ENCODE measurements at regions not wholly inside any gene's neighbourhood (a gene's known extent, or its start where the extent isn't known, plus 50 kb on each side); places are given as distances from the start of the nearest gene placed in this dataset.

- in situ Hi-C loops (cut with MboI): no loop called here
- intact Hi-C loops (cut with micrococcal nuclease; ENCODE audit: unreplicated experiment): no loop called here
- POLR2A ChIA-PET: no interaction called here
- Histone ChIP-seq H3K4me2 (ENCODE audit: control insufficient read depth, insufficient read depth) (no peak overlapping the region), H3K36me3 (ENCODE audit: control insufficient read depth in 2 of 2, insufficient read depth in 2 of 2, low read length in 1 of 2) (no peaks in the 10 kb centered on the region), H3K4me3 (no peak overlapping the region), H3K4me1 (ENCODE audit: control insufficient read depth, insufficient read depth, low read length) (no peaks in the 10 kb centered on the region), H3K9ac (ENCODE audit: control insufficient read depth, insufficient read depth, low read length) (no peak overlapping the region), H3K27me3 (replicated peaks in 1 of 2; ENCODE audit: control insufficient read depth in 2 of 2, insufficient read depth in 2 of 2, low read length in 1 of 2) (no peaks in the 10 kb centered on the region), H3K27ac (ENCODE audit: control insufficient read depth, insufficient read depth) (no peak overlapping the region), H4K20me1 (ENCODE audit: control insufficient read depth, insufficient read depth) (no peaks in the 10 kb centered on the region), H3K79me2 (ENCODE audit: control insufficient read depth, insufficient read depth, low read length) (no peaks in the 10 kb centered on the region), H2AFZ (ENCODE audit: control insufficient read depth, low read depth, low read length) (no peak overlapping the region), H3K9me3 (replicated peaks; ENCODE audit: control insufficient read depth, insufficient read depth, low read length) (no peaks in the 10 kb centered on the region)
- ATAC-seq: no peak
- TF ChIP-seq SREBF2 (IDR thresholded peaks at IDR 0.05; ENCODE audit: low read length) (no peak), CBFB (IDR thresholded peaks at IDR 0.05; ENCODE audit: low read depth) (no peak), FOXM1 (IDR thresholded peaks at IDR 0.05; ENCODE audit: low read depth, low read length) (no peak), HDGF (IDR thresholded peaks at IDR 0.05) (no peak)
- no peak for DNase-seq (ENCODE audit: low read depth, low spot score)
- RAD21 ChIA-PET (ENCODE audit: unreplicated experiment): no interaction called here
- WGBS (ENCODE audit: insufficient coverage, insufficient replicate concordance, low lambda C conversion rate, missing lambda C conversion rate): 26% methylated on average over 3 of the region's 3 CpGs
- SMC1A ChIA-PET (ENCODE audit: uncharacterized antibody, unreplicated experiment): interaction anchor here (1.4 to 2.7 kb wide), 2 partner anchors 11 to 92 kb away, joined by 4 to 9 read pairs; no protein-coding TSS in a partner anchor
- CTCF ChIA-PET: interaction anchor here (1.9 kb wide), 1 partner anchor 92 kb away, joined by 7 read pairs; no protein-coding TSS in a partner anchor
- FAIRE-seq: no peak
- BruUV-seq (replicated peaks): no TSS peak
Measured at GRCh38 chr3:61438253-61439121, 122.9 kb upstream of the PTPRG start.

- DNase-seq (ENCODE audit: low read depth, low spot score) (no peak), FAIRE-seq (no peak), ATAC-seq (no peak)
- intact Hi-C loops (cut with micrococcal nuclease; ENCODE audit: unreplicated experiment): no loop called here
- no peak overlapping the region for H3K27ac ChIP-seq (ENCODE audit: control insufficient read depth, insufficient read depth)
- ChIA-PET POLR2A (no interaction called here), CTCF (interaction anchor here (1.9 kb wide), 1 partner anchor 91 kb away, joined by 7 read pairs; no protein-coding TSS in a partner anchor), SMC1A (ENCODE audit: uncharacterized antibody, unreplicated experiment) (interaction anchor here (1.4 to 2.7 kb wide), 2 partner anchors 11 to 91 kb away, joined by 4 to 9 read pairs; no protein-coding TSS in a partner anchor), RAD21 (ENCODE audit: unreplicated experiment) (no interaction called here)
- no peak overlapping the region for H2AFZ ChIP-seq (ENCODE audit: control insufficient read depth, low read depth, low read length)
- H3K27me3 ChIP-seq (replicated peaks in 1 of 2; ENCODE audit: control insufficient read depth in 2 of 2, insufficient read depth in 2 of 2, low read length in 1 of 2): no peaks in the 10 kb centered on the region
- WGBS (ENCODE audit: insufficient coverage, insufficient replicate concordance, low lambda C conversion rate, missing lambda C conversion rate): 7% methylated on average over 3 of the region's 3 CpGs
- H3K9me3 ChIP-seq (replicated peaks; ENCODE audit: control insufficient read depth, insufficient read depth, low read length): no peaks in the 10 kb centered on the region
- no peak overlapping the region for H3K9ac ChIP-seq (ENCODE audit: control insufficient read depth, insufficient read depth, low read length)
- H3K79me2 ChIP-seq (ENCODE audit: control insufficient read depth, insufficient read depth, low read length): no peaks in the 10 kb centered on the region
- H3K4me3 ChIP-seq: no peak overlapping the region
- no peaks in the 10 kb centered on the region for H3K4me1 ChIP-seq (ENCODE audit: control insufficient read depth, insufficient read depth, low read length)
- H3K36me3 ChIP-seq (ENCODE audit: control insufficient read depth in 2 of 2, insufficient read depth in 2 of 2, low read length in 1 of 2): no peaks in the 10 kb centered on the region
- in situ Hi-C loops (cut with MboI): no loop called here
- BruUV-seq (replicated peaks): no TSS peak
- no peak for TF ChIP-seq ATF7 (IDR thresholded peaks at IDR 0.05; ENCODE audit: low read depth)
- no peak for TF ChIP-seq IRF4 (IDR thresholded peaks at IDR 0.05; ENCODE audit: low read depth, low read length)
- TF ChIP-seq NR2C1 (IDR thresholded peaks at IDR 0.05): no peak
- no peak for TF ChIP-seq TCF7 (IDR thresholded peaks at IDR 0.05; ENCODE audit: borderline replicate concordance)
- TF ChIP-seq PAX8 (IDR thresholded peaks at IDR 0.05): no peak
- no peak for TF ChIP-seq CHD1 (IDR thresholded peaks at IDR 0.05; ENCODE audit: low read depth, low read length)
- TF ChIP-seq ZZZ3 (IDR thresholded peaks at IDR 0.05; ENCODE audit: control insufficient read depth, insufficient read length, low read depth): no peak
- no peak for TF ChIP-seq ATF2 (IDR thresholded peaks at IDR 0.05; ENCODE audit: low read length)
- TF ChIP-seq MYC (IDR thresholded peaks at IDR 0.05; ENCODE audit: insufficient read depth, insufficient read length, insufficient replicate concordance, low read length, severe bottlenecking): no peak
- TF ChIP-seq PML (IDR thresholded peaks at IDR 0.05; ENCODE audit: low read length): no peak
- no peak for TF ChIP-seq ZNF207 (IDR thresholded peaks at IDR 0.05; ENCODE audit: borderline replicate concordance)
- no peak for TF ChIP-seq MEF2A (IDR thresholded peaks at IDR 0.05; ENCODE audit: insufficient read depth, low read depth, low read length)
- no peak overlapping the region for H3K4me2 ChIP-seq (ENCODE audit: control insufficient read depth, insufficient read depth)
- H4K20me1 ChIP-seq (ENCODE audit: control insufficient read depth, insufficient read depth): no peaks in the 10 kb centered on the region
Measured at GRCh38 chr3:61439122-61439458, 122.3 kb upstream of the PTPRG start.
